Anterior cingulate cortex (tissue), 58 donors: ENCODE measurements at regions not wholly inside any gene's neighbourhood (a gene's known extent, or its start where the extent isn't known, plus 50 kb on each side); places are given as distances from the start of the nearest gene placed in this dataset.
"Not testable (repeated sequence)": the region's sequence is repeated elsewhere in the genome, so short reads cannot be mapped to it uniquely, and the experiment has no call there.

Experiments
- DNase-seq, 58 donors: peaks; one replicate each; lab custom pipeline; 2025; lab: John Stamatoyannopoulos, UW

DNA sequence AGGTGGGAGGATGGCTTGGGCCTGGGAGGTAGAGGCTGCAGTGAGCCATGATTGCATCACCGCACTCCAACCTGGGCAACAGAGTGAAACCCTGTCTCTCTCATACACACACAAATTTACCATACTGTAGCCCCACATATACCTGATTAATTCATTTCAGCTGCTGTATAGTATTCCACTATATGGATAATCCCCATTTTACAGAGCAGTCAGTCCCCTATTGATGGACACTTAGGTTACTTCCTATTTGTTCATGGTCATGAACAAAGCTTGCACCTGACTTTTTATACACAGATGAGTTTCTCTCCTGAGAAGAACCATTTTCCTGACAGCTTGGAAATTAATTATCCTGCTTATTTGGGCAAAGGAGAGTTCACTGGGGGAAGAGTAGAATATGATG lies 59.2 kb downstream of the EMX2 start:
- DNase-seq: no peak

DNA sequence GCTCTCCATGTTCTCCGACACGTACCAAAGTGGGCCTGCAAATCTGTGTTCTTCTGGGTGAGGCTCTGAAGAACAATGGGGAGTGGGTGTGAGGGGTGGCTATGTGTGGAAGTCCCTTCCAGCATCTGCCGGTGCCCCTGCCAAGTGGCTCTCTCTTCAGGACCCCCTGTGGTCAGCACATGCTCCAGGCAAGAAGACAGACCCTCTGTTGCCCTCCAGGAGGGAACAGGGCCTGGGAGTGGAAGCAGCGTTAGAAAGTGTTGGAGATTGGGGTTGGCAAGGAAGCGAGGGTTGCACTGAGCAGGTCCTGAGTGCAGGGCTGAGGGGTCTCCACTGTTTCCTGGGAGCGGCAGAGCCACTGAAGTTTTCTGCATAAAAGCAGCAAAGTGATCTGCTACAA lies 60.5 kb downstream of the EMX2 start:
- no peak for DNase-seq

DNA sequence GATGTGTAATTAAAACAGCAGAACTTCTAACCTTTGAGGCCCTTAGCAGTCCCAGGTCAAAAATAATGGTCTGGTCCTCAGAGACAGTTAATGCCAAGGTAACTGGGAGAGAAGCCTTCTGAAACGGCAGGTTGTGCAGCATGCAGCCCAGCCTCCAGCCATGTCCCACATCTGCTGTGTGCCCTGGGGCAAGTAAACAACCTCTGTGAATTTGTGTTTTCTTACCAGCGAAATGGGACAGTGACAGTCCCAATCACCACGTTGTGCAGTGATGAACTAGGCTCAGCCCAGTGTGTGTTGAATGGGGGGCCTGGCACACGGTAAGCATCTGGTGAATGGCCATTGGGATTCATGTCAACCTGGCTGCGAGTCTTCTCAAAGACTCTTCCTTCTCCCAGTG lies 61.2 kb downstream of the EMX2 start:
- DNase-seq: no peak

DNA sequence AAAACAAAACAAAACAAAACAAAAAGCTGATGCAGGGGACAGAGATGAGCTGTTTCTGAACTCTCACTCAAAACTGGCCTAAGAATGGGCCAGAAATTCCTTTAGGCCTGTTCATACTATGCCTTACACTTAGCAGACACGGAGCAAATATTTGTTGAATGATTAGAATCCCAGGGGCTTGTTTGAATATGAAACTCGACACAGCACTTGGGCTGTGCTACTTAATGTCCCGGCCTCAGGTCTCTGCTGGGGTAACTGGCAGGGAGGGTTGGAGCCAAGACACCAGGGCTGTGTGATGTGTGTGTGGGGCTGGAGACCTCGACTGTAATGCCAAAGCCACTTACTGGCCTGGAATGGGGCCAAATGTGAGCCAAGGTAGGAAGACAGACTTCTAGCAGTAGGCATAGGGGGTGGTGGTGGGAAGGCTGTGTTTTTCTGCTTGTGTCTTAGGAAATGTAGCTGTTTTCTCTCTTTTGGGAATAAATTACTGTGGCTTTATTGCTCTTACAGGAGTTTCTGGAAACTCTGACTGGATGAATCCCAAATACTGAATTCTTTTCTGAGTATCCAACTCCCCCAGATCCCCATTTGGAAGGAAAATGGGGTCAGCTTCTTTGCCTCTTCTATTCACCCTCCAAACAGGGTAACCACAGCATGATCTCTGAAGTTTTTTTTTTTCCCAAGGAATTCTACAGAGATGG lies 66.7 kb downstream of the EMX2 start:
- DNase-seq: peak in 37 of 58 donors; percentile 2 to 64 (median 15)

DNA sequence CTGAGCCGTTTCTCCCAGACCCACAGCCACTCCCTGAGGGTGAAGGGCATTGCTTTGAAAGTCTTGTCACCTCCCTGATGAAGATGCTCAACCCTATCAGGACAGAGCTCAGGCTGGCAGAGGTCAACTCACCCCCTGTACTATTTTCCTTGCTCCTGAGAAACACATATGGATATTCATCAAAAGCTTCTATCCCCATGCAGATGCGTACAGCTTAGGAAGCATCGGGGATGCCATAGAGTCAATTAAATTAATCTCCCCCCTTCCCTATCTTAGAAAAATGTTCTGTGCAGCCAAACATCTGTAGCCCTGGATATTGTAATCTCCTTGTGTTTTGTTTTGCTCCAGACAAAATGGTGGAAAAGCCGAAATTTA lies 67.2 kb downstream of the EMX2 start:
- DNase-seq: no peak

DNA sequence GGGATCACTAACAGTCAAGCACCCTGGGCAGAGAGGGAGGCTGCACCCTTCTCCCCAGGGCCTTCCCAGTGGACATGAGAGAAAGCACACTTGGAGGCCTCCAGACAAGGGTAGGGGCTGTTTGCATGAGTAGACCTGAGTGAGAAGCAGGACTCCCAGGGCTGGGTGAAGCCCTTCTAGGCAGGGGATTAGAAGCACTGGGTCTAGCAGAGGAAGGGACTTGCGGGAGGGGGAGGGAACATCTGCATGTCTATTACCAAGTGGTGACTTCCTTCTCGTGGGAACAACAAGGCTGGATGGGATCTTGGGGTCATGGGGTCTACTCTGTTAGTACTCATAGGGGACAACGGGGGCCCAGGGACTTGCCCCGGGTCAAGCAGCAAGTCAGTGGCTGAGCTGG lies 67.8 kb downstream of the EMX2 start:
- DNase-seq: no peak

DNA sequence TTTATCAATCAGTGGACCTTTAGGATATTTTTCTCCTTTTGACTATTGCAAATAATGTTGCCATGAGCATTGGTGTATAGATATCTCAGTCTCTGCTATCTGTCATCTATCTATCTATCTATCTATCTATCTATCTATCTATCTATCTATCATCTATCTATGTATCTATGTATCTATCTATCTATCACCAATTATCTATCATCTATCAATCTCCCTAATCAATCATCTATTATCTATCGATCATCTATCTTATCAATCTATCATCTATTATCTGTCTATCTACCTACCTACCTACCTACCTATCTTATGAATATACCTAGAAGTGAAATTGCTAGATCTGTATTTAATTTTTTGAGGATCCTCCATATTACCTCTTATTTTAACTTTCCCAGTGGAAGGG lies 69.6 kb downstream of the EMX2 start:
- no peak for DNase-seq

DNA sequence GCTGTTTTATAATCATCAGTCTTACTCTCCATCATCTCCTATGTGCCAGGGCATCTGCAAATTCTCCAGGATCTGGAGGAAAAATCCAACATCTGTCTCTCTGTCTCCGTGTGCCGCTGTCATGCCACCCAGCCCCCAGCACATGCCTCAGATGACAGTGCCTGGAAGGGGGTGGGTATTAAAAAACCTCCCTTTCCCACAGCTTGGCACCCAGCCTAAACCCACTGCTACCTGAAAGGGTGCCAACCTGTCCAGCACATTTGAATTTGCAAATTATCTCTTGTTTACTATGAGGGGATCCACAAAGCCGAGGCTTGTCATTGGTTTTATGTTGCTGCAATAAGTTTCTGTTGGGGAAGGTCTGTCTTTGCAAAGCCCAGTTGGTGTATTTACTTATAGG lies 73.1 kb downstream of the EMX2 start:
- no peak for DNase-seq

DNA sequence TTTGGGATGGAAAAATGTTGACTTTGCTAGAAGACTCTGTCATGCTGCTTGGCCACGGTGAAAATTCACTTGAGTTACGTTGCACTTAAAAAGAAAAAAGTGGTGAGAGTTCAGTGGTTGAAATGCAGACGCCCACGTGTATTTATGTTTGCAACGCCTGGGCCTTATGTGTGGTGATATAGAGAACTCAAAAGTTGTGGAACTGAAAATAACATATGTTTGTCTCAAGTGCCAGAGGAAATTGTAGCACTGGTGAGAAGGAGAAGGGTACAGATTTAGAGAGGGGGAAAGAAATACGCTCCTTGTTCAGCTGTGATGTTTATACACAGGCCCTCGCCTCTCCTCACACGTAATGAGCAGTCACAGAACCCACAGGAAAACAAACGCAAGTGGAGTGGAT lies 73.6 kb downstream of the EMX2 start:
- DNase-seq: no peak

DNA sequence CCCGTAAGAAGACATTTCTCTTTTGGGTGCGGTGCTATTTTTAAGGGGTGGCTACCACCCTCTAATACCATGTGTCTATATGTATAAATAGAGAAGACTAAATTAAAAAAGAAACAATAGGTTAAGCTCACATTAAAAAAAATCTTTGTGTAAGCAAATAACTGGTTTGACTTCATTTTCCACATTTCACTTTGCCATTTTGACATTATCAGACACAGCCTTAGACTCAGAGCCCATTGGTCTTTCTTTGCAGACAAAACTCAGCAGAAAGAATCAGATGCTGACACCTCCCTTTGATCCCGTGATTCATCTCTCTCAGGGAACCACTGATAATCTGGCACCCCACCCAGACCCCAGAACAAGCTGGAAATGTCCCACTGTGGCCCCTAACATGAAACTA lies 74.5 kb downstream of the EMX2 start:
- no peak for DNase-seq

DNA sequence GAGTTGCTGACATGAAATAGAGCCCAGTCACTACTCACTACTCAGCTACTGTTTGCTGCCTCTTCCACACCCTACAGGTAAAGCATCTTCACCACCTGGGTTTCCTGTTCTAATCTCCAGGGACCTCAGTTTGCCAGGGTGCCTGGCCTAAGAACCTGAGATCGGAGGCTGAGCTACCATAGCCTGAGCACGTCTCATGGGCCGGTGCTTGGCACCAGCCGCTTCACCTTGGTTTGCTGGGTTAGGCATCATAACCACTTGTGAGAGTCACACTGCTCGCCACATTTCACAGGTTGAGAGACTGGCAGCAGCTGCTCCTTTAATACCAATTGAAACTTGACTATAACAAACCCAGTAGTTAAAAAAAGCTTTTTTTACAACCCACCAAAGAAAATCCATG lies 75.1 kb downstream of the EMX2 start:
- no peak for DNase-seq

DNA sequence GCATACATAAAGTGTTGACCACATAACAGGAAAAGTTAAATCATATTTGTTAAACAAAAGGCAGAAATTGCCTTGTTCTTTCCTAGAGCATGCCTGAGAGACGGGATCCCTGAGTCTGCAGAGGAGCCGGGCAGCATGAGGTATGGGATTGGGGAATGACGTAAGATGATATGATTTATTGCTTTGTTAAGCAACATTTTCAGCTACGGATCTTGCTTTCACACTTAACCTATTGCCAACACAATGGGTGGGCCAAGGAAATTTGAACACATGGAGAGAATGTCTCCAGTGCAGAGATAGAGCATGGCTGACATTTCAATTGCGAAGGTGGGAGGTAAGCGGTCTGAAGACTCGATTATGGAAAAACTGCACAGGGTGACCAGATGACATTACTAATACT lies 76.7 kb downstream of the EMX2 start:
- DNase-seq: no peak

DNA sequence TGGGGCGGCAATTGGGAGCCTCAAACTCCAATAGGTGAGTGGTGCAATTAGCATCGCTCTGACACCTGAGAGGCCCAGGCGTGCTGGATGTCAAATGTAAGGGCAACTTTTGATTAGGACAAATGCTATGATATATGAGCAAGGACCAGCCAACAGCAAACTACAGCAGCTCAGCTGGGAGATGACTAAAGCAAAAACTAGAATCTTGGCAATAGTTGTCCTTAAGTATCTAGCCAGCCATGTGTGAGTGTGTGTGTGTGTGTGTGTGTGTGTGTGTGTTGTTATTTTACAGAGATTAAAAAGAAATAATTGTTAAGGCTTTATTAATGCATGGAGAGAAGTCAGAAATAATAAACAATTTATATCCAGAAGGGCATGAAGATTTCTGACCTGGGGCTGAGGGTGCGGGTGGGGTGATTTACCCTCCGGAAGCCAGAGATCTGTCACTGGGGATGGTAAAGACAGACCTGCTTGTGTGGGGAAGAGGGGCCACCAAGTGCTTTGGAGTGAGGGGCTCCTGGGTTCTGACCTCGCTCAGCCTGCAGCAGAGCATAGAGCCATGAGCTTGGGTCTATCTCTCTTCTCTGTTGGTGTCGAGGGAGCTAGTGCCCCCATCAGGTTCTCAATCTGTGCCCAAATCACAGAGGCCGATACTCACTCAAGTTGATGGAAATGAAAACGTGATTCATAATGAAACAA lies 77.3 kb downstream of the EMX2 start:
- no peak for DNase-seq

DNA sequence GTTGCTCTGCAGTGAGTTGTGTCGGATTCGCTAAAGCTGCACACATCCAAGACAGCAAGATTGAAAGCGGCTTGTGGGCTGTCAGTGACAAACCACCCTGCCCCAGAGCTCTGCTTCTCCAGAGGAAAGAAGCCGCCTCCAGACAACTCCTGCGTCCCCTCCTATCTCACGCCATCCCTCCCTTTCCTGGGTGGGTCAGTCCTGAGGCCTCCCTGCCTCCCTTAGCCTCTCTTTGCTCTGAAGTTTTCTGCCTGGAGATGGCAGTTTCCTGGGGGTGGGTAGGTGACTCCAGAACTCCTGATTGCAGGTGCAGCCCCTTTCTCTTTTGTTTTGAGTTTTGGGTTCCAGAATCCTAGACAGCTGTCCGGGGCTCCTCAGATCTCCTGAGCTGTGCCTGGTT lies 78.7 kb downstream of the EMX2 start:
- no peak for DNase-seq

DNA sequence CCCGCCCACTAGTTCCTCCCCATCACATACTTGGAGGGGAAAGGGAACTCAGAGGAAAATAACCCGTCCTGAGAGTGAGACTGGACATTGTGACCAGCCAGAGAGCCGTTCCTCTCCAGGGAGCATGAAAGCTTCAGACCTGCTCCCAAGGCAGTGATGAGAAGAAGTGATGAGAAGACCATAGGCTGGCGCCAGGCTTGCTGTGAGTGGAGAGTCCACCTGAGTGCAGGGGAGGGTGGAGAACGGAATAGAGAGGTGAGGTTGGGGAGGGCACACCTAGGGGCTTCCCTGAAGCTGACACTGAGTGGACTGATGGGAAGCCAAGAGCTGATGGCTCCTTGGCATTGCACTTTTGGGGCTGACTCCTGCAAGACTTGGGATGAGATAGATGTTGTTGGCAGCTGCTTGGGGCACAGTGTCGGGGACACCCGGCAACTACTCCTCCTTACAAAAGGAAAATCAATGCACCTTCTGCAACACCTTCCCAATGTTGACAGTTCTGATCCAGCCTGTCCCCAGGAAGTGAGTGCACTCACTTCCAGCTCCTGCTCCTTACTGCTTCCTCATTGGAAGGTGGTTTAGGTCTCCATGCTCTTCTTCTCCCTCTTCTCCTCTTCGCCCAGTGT lies 79.4 kb downstream of the EMX2 start:
- no peak for DNase-seq

DNA sequence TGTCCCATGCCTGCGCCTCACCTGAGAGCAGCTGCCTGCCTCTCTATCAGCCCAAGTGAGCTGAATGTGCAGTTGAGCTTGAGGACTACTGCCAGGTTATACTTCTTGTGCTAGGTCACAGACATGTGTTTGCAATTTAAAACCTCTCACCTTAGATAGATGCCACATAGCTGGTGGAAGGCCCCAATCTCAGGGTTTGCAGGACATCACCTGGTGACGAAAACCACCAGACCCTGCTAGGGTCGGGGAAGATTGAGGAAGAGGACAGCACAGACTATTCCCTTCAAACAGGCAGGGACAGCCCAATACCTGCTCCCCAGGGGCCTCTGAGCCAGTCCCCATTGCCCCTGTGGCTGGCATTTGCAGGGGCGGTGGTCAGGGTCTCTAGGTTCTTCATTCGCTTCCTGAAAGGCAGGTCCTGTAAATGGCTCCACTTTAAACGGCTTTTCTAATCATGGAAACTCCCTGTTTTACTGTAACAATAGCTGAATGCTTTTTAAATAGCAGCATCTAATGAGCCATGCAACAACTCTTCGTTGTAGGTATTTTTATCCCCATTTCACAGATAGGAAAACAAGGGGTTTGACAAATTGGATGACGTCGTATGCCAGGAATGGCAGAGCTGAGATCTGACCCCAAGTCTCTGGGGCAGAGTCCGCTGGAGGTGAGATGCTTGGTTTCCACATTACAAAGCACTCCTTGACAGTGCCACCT lies 80.1 kb downstream of the EMX2 start:
- no peak for DNase-seq

DNA sequence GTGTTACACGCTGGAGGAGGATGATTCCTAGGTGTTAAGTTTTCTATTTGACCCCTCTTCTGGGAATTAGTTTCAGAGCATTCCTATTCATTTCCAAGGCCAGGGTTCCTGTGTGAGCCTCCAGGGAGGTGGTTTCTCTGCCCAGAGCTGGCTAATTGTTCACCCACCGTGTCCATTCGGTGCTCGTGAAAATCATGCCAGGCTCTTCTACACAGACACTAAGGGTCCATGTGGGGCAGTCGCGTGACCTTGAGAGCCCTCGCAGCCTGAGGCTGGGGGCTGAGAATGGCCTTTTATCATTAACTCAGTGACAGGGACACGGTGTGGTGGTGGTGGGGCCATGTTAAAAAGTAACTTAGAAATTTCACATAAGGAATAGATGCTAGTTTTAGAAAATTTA lies 83.7 kb downstream of the EMX2 start:
- DNase-seq: no peak

DNA sequence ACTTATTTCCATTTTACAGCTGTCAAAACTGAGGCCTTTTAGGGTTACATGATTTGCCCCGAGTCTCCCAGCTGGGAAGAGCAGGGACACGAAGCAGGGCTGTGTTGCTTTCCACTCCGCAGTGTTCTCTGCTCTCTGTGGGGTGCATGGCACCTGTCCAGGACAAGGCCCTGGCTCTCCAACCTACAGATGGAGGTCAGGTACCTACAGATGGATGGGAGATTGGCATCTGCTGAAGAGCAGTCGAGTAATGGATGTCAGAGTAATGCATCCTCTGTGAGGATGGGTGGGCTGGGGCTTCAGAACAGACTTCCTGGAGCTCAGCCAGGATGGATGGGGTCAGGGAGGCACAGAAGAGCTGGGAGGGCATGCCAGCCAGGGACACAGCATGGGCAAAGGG lies 85.0 kb downstream of the EMX2 start:
- no peak for DNase-seq

DNA sequence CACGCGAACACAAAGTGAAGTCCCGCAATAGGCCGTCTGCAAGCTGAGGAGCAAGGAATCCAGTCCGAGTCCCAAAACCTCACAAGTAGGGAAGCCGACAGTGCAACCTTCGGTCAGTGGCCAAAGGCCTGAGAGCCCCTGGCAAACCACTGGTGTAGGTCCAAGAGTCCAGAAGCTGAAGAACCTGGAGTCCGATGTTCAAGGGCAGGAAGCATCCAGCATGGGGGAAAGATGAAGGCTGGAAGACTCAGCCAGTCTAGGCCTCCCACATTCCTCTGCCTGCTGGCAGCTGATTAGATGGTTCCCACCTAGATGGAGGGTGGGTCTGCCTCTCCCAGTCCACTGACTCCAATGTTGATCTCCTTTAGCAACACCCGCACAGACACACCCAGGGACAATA lies 87.2 kb downstream of the EMX2 start:
- DNase-seq: not testable (repeated sequence)

DNA sequence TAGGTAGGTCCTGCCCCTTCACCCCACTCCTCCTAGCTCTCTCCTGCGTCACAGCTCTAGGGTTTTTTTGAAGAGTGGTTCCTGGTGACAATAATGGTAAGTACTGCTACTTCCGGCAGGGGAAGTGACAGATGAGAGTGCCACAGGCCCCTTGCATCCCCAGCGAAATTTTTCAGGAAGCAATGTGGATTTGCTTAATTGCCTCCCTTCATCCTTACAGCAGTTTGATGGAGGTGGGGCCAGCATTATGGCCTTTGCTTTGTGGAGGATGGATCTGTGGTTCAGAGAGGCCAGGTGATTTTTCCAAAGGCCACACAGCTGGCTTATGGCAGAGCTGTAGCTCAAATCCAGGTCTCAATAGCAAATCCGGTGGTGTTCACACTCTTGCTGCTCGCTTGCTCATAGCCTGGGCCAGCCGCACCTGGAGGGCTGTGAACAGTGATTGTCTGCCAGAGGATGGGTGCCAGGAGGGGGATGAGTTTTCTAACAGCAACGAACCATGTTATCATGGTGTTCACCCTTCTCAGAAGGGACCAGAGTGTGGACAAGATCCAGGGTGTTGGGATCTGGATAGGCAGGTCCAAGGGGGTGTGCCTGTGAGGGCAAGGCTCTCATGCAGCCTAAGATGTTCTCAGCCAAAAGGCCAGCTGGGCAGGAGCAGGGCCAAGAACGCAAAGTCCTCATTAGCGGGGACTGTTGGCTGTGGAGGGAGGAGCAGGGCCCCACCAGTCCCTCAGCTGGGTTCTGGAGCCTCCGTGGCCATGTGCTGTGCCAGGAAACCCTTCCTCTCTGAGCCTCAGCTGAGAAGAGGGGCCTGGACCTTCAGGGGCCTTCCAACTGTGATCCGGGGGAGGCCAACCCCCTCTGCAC lies 89.0 kb downstream of the EMX2 start:
- peak in 53 of 58 donors; percentile 10 to 93 (median 69) for DNase-seq
